Thymus (tissue), 11 donors: ENCODE measurements at regions not wholly inside any gene's neighbourhood (a gene's known extent, or its start where the extent isn't known, plus 50 kb on each side); places are given as distances from the start of the nearest gene placed in this dataset.

Experiments used
- DNase-seq, 9 donors: peaks; one replicate each; pipeline ENCODE4 v3.0.0-alpha.2; 2013; ENCODE audit warnings: low spot score in 9 of 9, low read depth in 6 of 9, missing footprints in 1 of 9
- H3K27ac ChIP-seq, 2 donors: one replicate each; pipeline ENCODE4 v1.5.1; 2013; ENCODE audit warnings: control low read depth in 1 of 2, low read depth in 1 of 2, low read length in 1 of 2, mild to moderate bottlenecking in 1 of 2, moderate library complexity in 1 of 2
- H3K27me3 ChIP-seq, 2 donors: one replicate each; pipeline ENCODE4 v1.5.1; 2013; ENCODE audit warnings: low read length in 1 of 2; ENCODE audit not compliant: control insufficient read depth in 2 of 2, insufficient read depth in 1 of 2
- H3K36me3 ChIP-seq, 2 donors: one replicate each; pipeline ENCODE4 v1.5.1; 2013; ENCODE audit warnings: low read length in 1 of 2, mild to moderate bottlenecking in 1 of 2, moderate library complexity in 1 of 2; ENCODE audit not compliant: control insufficient read depth in 2 of 2, insufficient read depth in 2 of 2
- H3K4me1 ChIP-seq, 2 donors: one replicate each; pipeline ENCODE4 v1.5.1; 2013; ENCODE audit warnings: low read length in 2 of 2; ENCODE audit not compliant: control insufficient read depth in 2 of 2, insufficient read depth in 2 of 2
- H3K4me3 ChIP-seq, 2 donors: one replicate each; pipeline ENCODE4 v1.5.1; 2013; ENCODE audit warnings: low read length in 2 of 2, control low read depth in 1 of 2, mild to moderate bottlenecking in 1 of 2
- H3K9me3 ChIP-seq, 2 donors: one replicate each; pipeline ENCODE4 v1.5.1; 2013; ENCODE audit warnings: low read length in 1 of 2, mild to moderate bottlenecking in 1 of 2; ENCODE audit not compliant: control insufficient read depth in 2 of 2, insufficient read depth in 1 of 2
- WGBS: extraction: QIAGEN DNeasy Blood & Tissue Kit; methylation state at CpG from one replicate; pipeline ENCODE4 v1.1.7; 2013; 5-methylcytosine and 5-hydroxymethylcytosine counted together
- donor health status: healthy.

GRCh38 chr6:101231606-101232235 is 161.8 kb upstream of the GRIK2 start:
- H3K4me3 ChIP-seq = no peak overlapping the region
- 96% methylated on average over 7 of the region's 7 CpGs for WGBS
- peaks cover 0 to 12% of the 10 kb centered on the region in 2 donors for H3K9me3 ChIP-seq
- no peaks in the 10 kb centered on the region for H3K4me1 ChIP-seq
- DNase-seq = no peak
- H3K27ac ChIP-seq = no peak overlapping the region
- no peaks in the 10 kb centered on the region for H3K27me3 ChIP-seq
- H3K36me3 ChIP-seq = no peaks in the 10 kb centered on the region

GRCh38 chr6:101232961-101233360 is 160.5 kb upstream of the GRIK2 start:
- Histone ChIP-seq H3K36me3 (no peaks in the 10 kb centered on the region), H3K4me1 (no peaks in the 10 kb centered on the region), H3K27ac (no peak overlapping the region), H3K9me3 (peaks cover 0 to 10% of the 10 kb centered on the region in 2 donors), H3K27me3 (no peaks in the 10 kb centered on the region), H3K4me3 (no peak overlapping the region)
- DNase-seq = no peak

- DNase-seq = no peak
- Histone ChIP-seq H3K4me1 (no peaks in the 10 kb centered on the region), H3K27ac (no peak overlapping the region), H3K4me3 (no peak overlapping the region), H3K27me3 (no peaks in the 10 kb centered on the region), H3K36me3 (no peaks in the 10 kb centered on the region), H3K9me3 (no peaks in the 10 kb centered on the region)
- 81% methylated on average over 4 of the region's 4 CpGs for WGBS
Observed at GRCh38 chr6:101236709-101237108, 156.8 kb upstream of the GRIK2 start.

- Histone ChIP-seq H3K9me3 (no peaks in the 10 kb centered on the region), H3K27me3 (no peaks in the 10 kb centered on the region)
- DNase-seq = no peak
Observed at GRCh38 chr6:101241442-101241841, 152.1 kb upstream of the GRIK2 start.

GRCh38 chr6:101249470-101249869 is 144.0 kb upstream of the GRIK2 start:
- Histone ChIP-seq H3K36me3 (no peaks in the 10 kb centered on the region), H3K4me3 (no peak overlapping the region), H3K27me3 (no peaks in the 10 kb centered on the region), H3K27ac (no peak overlapping the region), H3K4me1 (no peaks in the 10 kb centered on the region), H3K9me3 (peaks cover 0 to 4% of the 10 kb centered on the region in 2 donors)
- DNase-seq = no peak

More at GRCh38 chr6:101241442-101241841, 152.1 kb upstream of the GRIK2 start:
- no peaks in the 10 kb centered on the region for H3K4me1 ChIP-seq
- H3K4me3 ChIP-seq = no peak overlapping the region
- H3K36me3 ChIP-seq = no peaks in the 10 kb centered on the region
- H3K27ac ChIP-seq = no peak overlapping the region

GRCh38 chr6:101257163-101257562 is 136.3 kb upstream of the GRIK2 start:
- Histone ChIP-seq H3K4me1 (no peaks in the 10 kb centered on the region), H3K36me3 (no peaks in the 10 kb centered on the region), H3K4me3 (no peak overlapping the region), H3K27me3 (no peaks in the 10 kb centered on the region), H3K27ac (no peak overlapping the region), H3K9me3 (no peaks in the 10 kb centered on the region)
- no peak for DNase-seq

- no peak overlapping the region for H3K27ac ChIP-seq
- 96% methylated on average over 5 of the region's 5 CpGs for WGBS
- H3K27me3 ChIP-seq = no peaks in the 10 kb centered on the region
- H3K9me3 ChIP-seq = no peaks in the 10 kb centered on the region
- no peak for DNase-seq
- H3K4me1 ChIP-seq = no peaks in the 10 kb centered on the region
- no peak overlapping the region for H3K4me3 ChIP-seq
- no peaks in the 10 kb centered on the region for H3K36me3 ChIP-seq
Observed at GRCh38 chr6:101259505-101259904, 134.0 kb upstream of the GRIK2 start.

GRCh38 chr6:101263596-101263995 is 129.9 kb upstream of the GRIK2 start:
- DNase-seq = no peak
- Histone ChIP-seq H3K4me3 (no peak overlapping the region), H3K27ac (no peak overlapping the region), H3K36me3 (no peaks in the 10 kb centered on the region), H3K9me3 (no peaks in the 10 kb centered on the region), H3K27me3 (no peaks in the 10 kb centered on the region), H3K4me1 (no peaks in the 10 kb centered on the region)
- WGBS = 95% methylated on average over 3 of the region's 3 CpGs

- H3K27ac ChIP-seq = no peak overlapping the region
- DNase-seq = peak in 8 of 9 donors; percentile 15 to 80 (median 42)
- WGBS = 29% methylated on average over 2 of the region's 2 CpGs
- H3K9me3 ChIP-seq = no peaks in the 10 kb centered on the region
- H3K4me1 ChIP-seq = no peaks in the 10 kb centered on the region
- no peaks in the 10 kb centered on the region for H3K27me3 ChIP-seq
- H3K4me3 ChIP-seq = no peak overlapping the region
- H3K36me3 ChIP-seq = no peaks in the 10 kb centered on the region
Observed at GRCh38 chr6:101266063-101266462, 127.4 kb upstream of the GRIK2 start.

- WGBS = 88% methylated on average over 2 of the region's 2 CpGs
- DNase-seq = no peak
Observed at GRCh38 chr6:101268541-101268940, 125.0 kb upstream of the GRIK2 start.

More at GRCh38 chr6:101268541-101268940, 125.0 kb upstream of the GRIK2 start:
- Histone ChIP-seq H3K4me1 (no peaks in the 10 kb centered on the region), H3K9me3 (no peaks in the 10 kb centered on the region), H3K36me3 (no peaks in the 10 kb centered on the region), H3K4me3 (no peak overlapping the region), H3K27me3 (no peaks in the 10 kb centered on the region), H3K27ac (no peak overlapping the region)
